Gastrocnemius medialis (tissue), 4 donors: ENCODE measurements at regions not wholly inside any gene's neighbourhood (a gene's known extent, or its start where the extent isn't known, plus 50 kb on each side); places are given as distances from the start of the nearest gene placed in this dataset.

Experiments
- POLR2A ChIP-seq, 2 donors: fragments of 450-650 bp; IDR thresholded peaks; one replicate each; pipeline ENCODE4 v1.6.1; 2017; ENCODE audit warnings: antibody characterized with exemption in 2 of 2, mild to moderate bottlenecking in 2 of 2, moderate library complexity in 2 of 2
- TF ChIP-seq, protein P1 (sequence below), 5 experiments: fragments of 450-650 bp in 3 of 5; fragments of 200-600 bp in 2 of 5; sonication (generic) in 2 of 5; IDR thresholded peaks in 4 of 5; conservative IDR thresholded peaks in 1 of 5; 1 replicate in 4 of 5; 2 replicates in 1 of 5; pipeline ENCODE4 v1.5.1; 2016 to 2019; ENCODE audit warnings: antibody characterized with exemption in 5 of 5, mild to moderate bottlenecking in 3 of 5, moderate library complexity in 3 of 5

DNA sequence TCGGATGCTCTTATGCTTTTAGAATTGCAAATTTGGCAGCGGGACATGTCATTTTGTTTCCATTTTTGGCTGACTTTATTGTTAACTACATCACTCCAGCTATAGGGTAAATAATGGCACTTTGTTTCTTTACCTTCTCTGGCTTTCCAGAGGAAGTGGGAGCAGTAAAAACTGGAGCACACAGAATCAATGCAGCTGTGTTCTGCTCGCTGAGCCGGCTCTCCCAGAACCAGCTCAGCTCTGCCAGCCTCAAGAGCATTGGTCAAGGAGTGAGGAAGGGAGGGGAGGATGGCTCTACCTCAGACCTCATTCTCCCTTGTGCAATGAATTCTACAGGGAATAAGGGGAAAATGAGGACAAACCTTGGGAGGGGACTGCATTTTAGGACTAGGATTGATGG lies 50.5 kb upstream of the SPATA13 start:
- TF ChIP-seq, protein P1, sequence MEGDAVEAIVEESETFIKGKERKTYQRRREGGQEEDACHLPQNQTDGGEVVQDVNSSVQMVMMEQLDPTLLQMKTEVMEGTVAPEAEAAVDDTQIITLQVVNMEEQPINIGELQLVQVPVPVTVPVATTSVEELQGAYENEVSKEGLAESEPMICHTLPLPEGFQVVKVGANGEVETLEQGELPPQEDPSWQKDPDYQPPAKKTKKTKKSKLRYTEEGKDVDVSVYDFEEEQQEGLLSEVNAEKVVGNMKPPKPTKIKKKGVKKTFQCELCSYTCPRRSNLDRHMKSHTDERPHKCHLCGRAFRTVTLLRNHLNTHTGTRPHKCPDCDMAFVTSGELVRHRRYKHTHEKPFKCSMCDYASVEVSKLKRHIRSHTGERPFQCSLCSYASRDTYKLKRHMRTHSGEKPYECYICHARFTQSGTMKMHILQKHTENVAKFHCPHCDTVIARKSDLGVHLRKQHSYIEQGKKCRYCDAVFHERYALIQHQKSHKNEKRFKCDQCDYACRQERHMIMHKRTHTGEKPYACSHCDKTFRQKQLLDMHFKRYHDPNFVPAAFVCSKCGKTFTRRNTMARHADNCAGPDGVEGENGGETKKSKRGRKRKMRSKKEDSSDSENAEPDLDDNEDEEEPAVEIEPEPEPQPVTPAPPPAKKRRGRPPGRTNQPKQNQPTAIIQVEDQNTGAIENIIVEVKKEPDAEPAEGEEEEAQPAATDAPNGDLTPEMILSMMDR (IDR thresholded peaks at IDR 0.05 in 4 of 5, conservative IDR thresholded peaks at IDR 0.05 in 1 of 5): no peak
- no peak for TF ChIP-seq POLR2A (IDR thresholded peaks at IDR 0.05)
